A549 (cell line): ENCODE measurements at regions not wholly inside any gene's neighbourhood (a gene's known extent, or its start where the extent isn't known, plus 50 kb on each side); places are given as distances from the start of the nearest gene placed in this dataset.

Experiments
- ATAC-seq, 2 experiments: fragments of 200-7000 bp in 1 of 2; fragments of >200 bp in 1 of 2; cut with Nextera tagmentation in 1 of 2; cut with Tn5 transposase in 1 of 2; 3 replicates each; pipeline versions ENCODE4 v1.8.0 to v1.9.1; 2018 to 2020; ENCODE audit warnings: mild to moderate bottlenecking in 1 of 2, moderate library complexity in 1 of 2
- CTCF ChIA-PET: fragments of 300-600 bp; sonication (Branson Sonifier 250); formaldehyde crosslinking; extraction: SDS; loops from one replicate; lab custom pipeline; 2021; ENCODE audit warnings: antibody characterized with exemption, inconsistent platforms; lab: Yijun Ruan, JAX
- POLR2A ChIA-PET: fragments of 350-600 bp; formaldehyde crosslinking; extraction: SDS; loops from one replicate; lab custom pipeline; 2021; ENCODE audit warnings: antibody characterized with exemption, inconsistent platforms; lab: Yijun Ruan, JAX
- DNase-seq, 2 experiments: peaks; one replicate each; pipeline versions ENCODE4 v3.0.0 to v3.0.0-alpha.2; 2011 to 2016; ENCODE audit warnings: low read depth in 1 of 2, low spot score in 1 of 2
- FAIRE-seq: peaks from 2 replicates; lab custom pipeline; 2011; peaks lifted over from hg19 to GRCh38; lab: Jason Lieb, UNC
- H3K27ac ChIP-seq, 2 experiments: fragments of >200 bp; sonication (Bioruptor Twin); formaldehyde crosslinking; 3 replicates each; pipeline ENCODE4 v1.5.1; 2016 to 2017
- H3K4me1 ChIP-seq: fragments of >200 bp; sonication (Bioruptor Twin); formaldehyde crosslinking; 3 replicates; pipeline ENCODE4 v1.6.1; 2016
- H3K4me2 ChIP-seq: fragments of >200 bp; sonication (Bioruptor Twin); formaldehyde crosslinking; 3 replicates; pipeline ENCODE4 v1.6.1; 2016
- H3K4me3 ChIP-seq: fragments of >200 bp; sonication (Bioruptor Twin); formaldehyde crosslinking; 3 replicates; pipeline ENCODE4 v1.5.1; 2016
- H3K9me3 ChIP-seq: fragments of >200 bp; sonication (Bioruptor Twin); formaldehyde crosslinking; 3 replicates; pipeline ENCODE4 v1.6.1; 2016
- ATOH8 ChIP-seq: fragments of 250-450 bp; sonication (Bioruptor Pico); IDR thresholded peaks from 2 replicates; pipeline ENCODE4 v1.5.0; 2020; ENCODE audit warnings: low read depth, mild to moderate bottlenecking, moderate library complexity
- BHLHE40 ChIP-seq: IDR thresholded peaks from 2 replicates; pipeline ENCODE4 v1.6.1; 2012; ENCODE audit warnings: low read depth, low read length, inconsistent platforms
- CHD2 ChIP-seq: fragments of 150-350 bp; IDR thresholded peaks from 2 replicates; pipeline ENCODE4 v1.6.1; 2014; ENCODE audit warnings: low read length; ENCODE audit not compliant: partially characterized antibody
- CHD4 ChIP-seq: fragments of 200-600 bp; sonication (generic); IDR thresholded peaks from 2 replicates; pipeline ENCODE4 v1.6.1; 2016; ENCODE audit warnings: antibody characterized with exemption, mild to moderate bottlenecking, borderline replicate concordance
- EHMT2 ChIP-seq: fragments of 200-600 bp; sonication (generic); IDR thresholded peaks from 2 replicates; pipeline ENCODE4 v1.6.1; 2016; ENCODE audit warnings: antibody characterized with exemption, low read depth, mild to moderate bottlenecking, moderate library complexity
- FOSL2 ChIP-seq, 2 experiments: fragments of 450-650 bp in 1 of 2; fragments of >200 bp in 1 of 2; sonication (Bioruptor Twin) in 1 of 2; formaldehyde crosslinking; IDR thresholded peaks; 2 replicates each; pipeline versions ENCODE4 v1.5.0 to v1.6.1; 2016 to 2020; ENCODE audit warnings: mild to moderate bottlenecking in 1 of 2, moderate library complexity in 1 of 2
- GATA3 ChIP-seq: IDR thresholded peaks from 2 replicates; pipeline ENCODE4 v1.6.1; 2012; ENCODE audit warnings: borderline replicate concordance
- HOXB5 ChIP-seq: fragments of 250-450 bp; sonication (Bioruptor Pico); IDR thresholded peaks from 2 replicates; pipeline ENCODE4 v1.5.0; 2020; ENCODE audit warnings: mild to moderate bottlenecking, moderate library complexity
- JUN ChIP-seq, 2 experiments: fragments of >200 bp; sonication (Bioruptor Twin); formaldehyde crosslinking; IDR thresholded peaks; 2 replicates in 1 of 2; 3 replicates in 1 of 2; pipeline ENCODE4 v1.6.1; 2016 to 2017
- JUNB ChIP-seq: fragments of >200 bp; sonication (Bioruptor Twin); formaldehyde crosslinking; IDR thresholded peaks from 2 replicates; pipeline ENCODE4 v1.6.1; 2016
- KDM1A ChIP-seq: fragments of 200-600 bp; sonication (generic); IDR thresholded peaks from 2 replicates; pipeline ENCODE4 v1.6.1; 2016; ENCODE audit warnings: low read depth, mild to moderate bottlenecking
- KDM5A ChIP-seq: fragments of 200-600 bp; sonication (generic); IDR thresholded peaks from 2 replicates; pipeline ENCODE4 v1.6.1; 2016; ENCODE audit warnings: antibody characterized with exemption, mild to moderate bottlenecking
- MYC ChIP-seq: IDR thresholded peaks from 2 replicates; pipeline ENCODE4 v1.6.1; 2012; ENCODE audit warnings: mild to moderate bottlenecking, inconsistent platforms, low read length, improper control_type of control experiment, borderline replicate concordance
- PHF8 ChIP-seq: fragments of 200-600 bp; sonication (generic); IDR thresholded peaks from 2 replicates; pipeline ENCODE4 v1.6.1; 2016; ENCODE audit warnings: low read depth, mild to moderate bottlenecking, antibody characterized with exemption, moderate library complexity, borderline replicate concordance
- POLR2AphosphoS2 ChIP-seq: conservative IDR thresholded peaks from 2 replicates; pipeline ENCODE4 v1.6.1; 2012; ENCODE audit warnings: low read length, improper control_type of control experiment, inconsistent platforms
- RAD21 ChIP-seq, 2 experiments: fragments of >200 bp in 1 of 2; sonication (Bioruptor Twin) in 1 of 2; formaldehyde crosslinking in 1 of 2; IDR thresholded peaks in 1 of 2; conservative IDR thresholded peaks in 1 of 2; 2 replicates in 1 of 2; 3 replicates in 1 of 2; pipeline ENCODE4 v1.6.1; 2012 to 2018; ENCODE audit warnings: inconsistent platforms in 1 of 2
- RARB ChIP-seq: fragments of 250-450 bp; sonication (Bioruptor Pico); IDR thresholded peaks from 2 replicates; pipeline ENCODE4 v1.8.0; 2021; ENCODE audit warnings: mild to moderate bottlenecking, moderate library complexity
- RCOR1 ChIP-seq: fragments of 150-350 bp; IDR thresholded peaks from 2 replicates; pipeline ENCODE4 v1.6.1; 2014; ENCODE audit warnings: antibody characterized with exemption, low read length, low read depth
- REST ChIP-seq: fragments of 200-600 bp; sonication (generic); IDR thresholded peaks from 2 replicates; pipeline ENCODE4 v1.6.1; 2016; ENCODE audit warnings: antibody characterized with exemption, mild to moderate bottlenecking, moderate library complexity
- RFX5 ChIP-seq: fragments of 450-650 bp; IDR thresholded peaks from 2 replicates; pipeline ENCODE4 v1.7.1; 2014; ENCODE audit warnings: antibody characterized with exemption, mild to moderate bottlenecking, moderate library complexity
- RNF2 ChIP-seq: fragments of 200-600 bp; sonication (generic); IDR thresholded peaks from 2 replicates; pipeline ENCODE4 v1.6.1; 2016; ENCODE audit warnings: low read depth, mild to moderate bottlenecking, antibody characterized with exemption, moderate library complexity, borderline replicate concordance
- SMC3 ChIP-seq: fragments of >200 bp; sonication (Bioruptor Twin); formaldehyde crosslinking; IDR thresholded peaks from 3 replicates; pipeline ENCODE4 v1.6.1; 2018; ENCODE audit warnings: inconsistent platforms
- TP53 ChIP-seq: fragments of 250-450 bp; sonication (Bioruptor Pico); IDR thresholded peaks from 2 replicates; pipeline ENCODE4 v1.5.0; 2021; ENCODE audit warnings: mild to moderate bottlenecking, moderate library complexity
- ZFP36 ChIP-seq: fragments of 450-650 bp; IDR thresholded peaks from 2 replicates; pipeline ENCODE4 v1.6.1; 2014; ENCODE audit warnings: borderline replicate concordance; ENCODE audit not compliant: partially characterized antibody
- WGBS: methylation state at CpG from one replicate; pipeline ENCODE4 v1.1.6; 2017; ENCODE audit errors: missing lambda C conversion rate; 5-methylcytosine and 5-hydroxymethylcytosine counted together

- TF ChIP-seq RNF2 (no peak), REST (no peak), POLR2AphosphoS2 (no peak), PHF8 (no peak), TP53 (CRISPR knock-in tag) (no peak), JUN (IDR thresholded peaks at IDR 0.05) (0 out of 5 replicates have a peak, but pooled peaks of 1 of the 2 experiments have one; percentile 30), KDM1A (no peak), RAD21 (conservative IDR thresholded peaks at IDR 0.05 in 1 of 2, IDR thresholded peaks at IDR 0.05 in 1 of 2) (0 out of 5 replicates have a peak, but pooled peaks of 1 of the 2 experiments have one; percentile 5), GATA3 (no peak), KDM5A (no peak), FOSL2 (IDR thresholded peaks at IDR 0.05) (no peak), FOSL2 (CRISPR knock-in tag; IDR thresholded peaks at IDR 0.05) (peak; percentile 30; the same call in 1 of the 2 replicates)
Measured at GRCh38 chr21:41631564-41632461, 123.9 kb upstream of the TMPRSS2 start (continued).

GRCh38 chr21:41630917-41631316, 123.0 kb upstream of the TMPRSS2 start:
- Histone ChIP-seq H3K27ac (peak overlapping the region; percentile 85 to 94), H3K9me3 (peaks cover 8% of the 10 kb centered on the region), H3K4me3 (no peak overlapping the region), H3K4me1 (peaks cover 52% of the 10 kb centered on the region), H3K4me2 (peak overlapping the region; percentile 70)
- POLR2A ChIA-PET = interaction anchor here (3.4 kb wide), 1 partner anchor 48 kb away, joined by 36 read pairs; no protein-coding TSS in a partner anchor
- ATAC-seq (peak; percentile 41 to 58; a peak in 4 of 6 replicates), FAIRE-seq (no peak), DNase-seq (no peak)
- 74% methylated on average over 16 of the region's 17 CpGs for whole genome bisulfite sequencing
- TF ChIP-seq CHD4 = no peak
- no peak for TF ChIP-seq RFX5
- no peak for TF ChIP-seq ATOH8
- no peak for TF ChIP-seq HOXB5 (CRISPR knock-in tag)
- no peak for TF ChIP-seq EHMT2
- no peak for TF ChIP-seq PHF8
- TF ChIP-seq BHLHE40 = no peak
- no peak for TF ChIP-seq RCOR1
- TF ChIP-seq JUNB = no peak
- no peak for TF ChIP-seq SMC3
- no peak for TF ChIP-seq JUN (IDR thresholded peaks at IDR 0.05)
- no peak for TF ChIP-seq CHD2
- TF ChIP-seq RARB (CRISPR knock-in tag) = no peak
- TF ChIP-seq MYC = no peak
- TF ChIP-seq ZFP36 = no peak
- CTCF ChIA-PET = interaction anchor here (0.9 to 8.6 kb wide), 6 partner anchors 18 to 147 kb away, joined by 3 to 72 read pairs (median 5); no protein-coding TSS in a partner anchor
